Putamen (tissue), 1 donor: ENCODE measurements at regions not wholly inside any gene's neighbourhood (a gene's known extent, or its start where the extent isn't known, plus 50 kb on each side); places are given as distances from the start of the nearest gene placed in this dataset.

Experiments used
- DNase-seq: peaks from one replicate; pipeline ENCODE4 v3.0.0-alpha.2; 2016; ENCODE audit warnings: low spot score

- no peak for DNase-seq
Measured at GRCh38 chr21:35127026-35127425, 77.9 kb upstream of the RUNX1 start.

GRCh38 chr21:35120631-35121180, 71.6 kb upstream of the RUNX1 start:
- DNase-seq, result no peak

- no peak for DNase-seq
Measured at GRCh38 chr21:35119501-35120047, 70.5 kb upstream of the RUNX1 start.

GRCh38 chr21:35116777-35117176, 67.7 kb upstream of the RUNX1 start:
- DNase-seq, result no peak

- DNase-seq, result no peak
Measured at GRCh38 chr21:35113064-35113463, 64.0 kb upstream of the RUNX1 start.

GRCh38 chr21:35111321-35111930, 62.3 kb upstream of the RUNX1 start:
- DNase-seq, result no peak

GRCh38 chr21:35108887-35109286, 59.8 kb upstream of the RUNX1 start:
- DNase-seq, result no peak

GRCh38 chr21:35107520-35107919, 58.4 kb upstream of the RUNX1 start:
- no peak for DNase-seq

DNA sequence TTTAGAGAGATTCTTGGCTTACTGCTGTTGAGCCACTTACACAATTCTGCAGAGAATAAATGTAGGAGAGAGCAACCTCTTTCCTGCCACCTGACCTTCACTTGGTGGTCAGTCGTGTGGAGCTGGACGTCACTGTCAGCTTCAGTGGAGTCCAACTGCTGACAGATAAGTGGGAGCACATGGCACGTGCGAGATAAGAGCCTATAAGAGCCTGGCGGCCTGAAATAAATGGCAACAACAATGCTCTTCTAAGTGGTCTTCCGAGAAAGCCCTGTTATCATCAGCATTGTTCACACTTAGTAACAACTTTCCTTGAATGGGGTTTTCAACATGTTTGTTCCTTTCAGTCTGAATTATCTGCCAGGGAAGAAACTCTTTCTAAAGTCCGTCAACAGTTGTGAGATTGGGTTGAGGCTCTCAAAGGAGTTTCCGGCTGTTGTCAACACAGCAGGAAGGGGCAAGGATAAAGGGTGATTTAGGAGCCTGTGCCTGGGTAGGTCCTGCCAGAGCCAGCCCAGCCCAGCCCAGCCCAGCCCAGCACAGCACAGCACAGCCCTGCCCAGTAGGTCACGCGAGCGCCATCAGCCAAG, 57.2 kb upstream of the RUNX1 start:
- no peak for DNase-seq

GRCh38 chr21:35102488-35103371, 53.6 kb upstream of the RUNX1 start:
- DNase-seq, result peak; percentile 19

DNA sequence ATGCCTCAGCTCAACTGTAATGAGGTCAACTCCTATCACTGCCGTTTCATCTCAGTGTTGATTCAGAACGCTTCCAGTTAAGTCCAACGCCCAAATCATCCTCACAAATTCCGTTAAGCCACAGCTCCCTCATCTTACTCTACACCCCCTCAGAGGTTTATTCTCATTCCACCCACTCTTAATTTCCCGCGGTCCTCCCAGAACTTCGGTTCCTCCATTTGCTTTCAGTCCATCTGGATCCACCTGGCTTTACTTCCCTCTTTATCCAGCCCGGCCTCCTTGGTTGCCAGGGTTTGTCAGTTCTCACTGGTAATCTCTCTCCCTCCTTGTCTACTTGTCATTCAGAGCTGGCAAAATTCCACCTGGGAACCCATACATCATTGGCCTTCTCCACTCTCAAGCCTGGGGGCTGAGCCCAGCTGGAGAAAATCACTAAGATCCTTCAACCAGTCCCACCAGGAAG, 51.3 kb upstream of the RUNX1 start:
- no peak for DNase-seq

- no peak for DNase-seq
Measured at GRCh38 chr21:35099310-35099709, 50.2 kb upstream of the RUNX1 start.
